ENCODE measurements at regions not wholly inside any gene's neighbourhood (a gene's known extent, or its start where the extent isn't known, plus 50 kb on each side); places are given as distances from the start of the nearest gene placed in this dataset.

GRCh38 chr6:4677011-4677750 lies 99.0 kb upstream of the CDYL start:
- no peaks in the 10 kb centered on the region for H3K4me1 ChIP-seq (ENCODE audit: control insufficient read depth, insufficient read depth, low read length, poor library complexity, severe bottlenecking)
- no peaks in the 10 kb centered on the region for H3K9me3 ChIP-seq (ENCODE audit: control insufficient read depth, low read length)
- no peaks in the 10 kb centered on the region for H3K36me3 ChIP-seq (ENCODE audit: control insufficient read depth, insufficient read depth, low read length)
- no peak overlapping the region for H3K27ac ChIP-seq (ENCODE audit: low read depth, low read length, severe bottlenecking)
- H3K4me3 ChIP-seq (ENCODE audit: extremely low read depth, insufficient read depth, low read length, poor library complexity, severe bottlenecking), result no peak overlapping the region
- WGBS, 2 experiments (ENCODE audit: insufficient coverage in 2 of 2), result 82 to 89% methylated on average over 7 of the region's 11 CpGs

- no peaks in the 10 kb centered on the region for H3K9me3 ChIP-seq (ENCODE audit: control insufficient read depth, low read length)
- H3K36me3 ChIP-seq (ENCODE audit: control insufficient read depth, insufficient read depth, low read length), result no peaks in the 10 kb centered on the region
- H3K4me1 ChIP-seq (ENCODE audit: control insufficient read depth, insufficient read depth, low read length, poor library complexity, severe bottlenecking), result no peaks in the 10 kb centered on the region
- H3K4me3 ChIP-seq (ENCODE audit: extremely low read depth, insufficient read depth, low read length, poor library complexity, severe bottlenecking), result no peak overlapping the region
- 83 to 93% methylated on average over 6 of the region's 9 CpGs for WGBS, 2 experiments (ENCODE audit: insufficient coverage in 2 of 2)
- no peak overlapping the region for H3K27ac ChIP-seq (ENCODE audit: low read depth, low read length, severe bottlenecking)
These were observed 100.2 kb upstream of the CDYL start for GRCh38 chr6:4676016-4676415.

- Histone ChIP-seq H3K36me3 (ENCODE audit: control insufficient read depth, insufficient read depth, low read length) (no peaks in the 10 kb centered on the region), H3K9me3 (ENCODE audit: control insufficient read depth, low read length) (no peaks in the 10 kb centered on the region), H3K27ac (ENCODE audit: low read depth, low read length, severe bottlenecking) (no peak overlapping the region), H3K4me1 (ENCODE audit: control insufficient read depth, insufficient read depth, low read length, poor library complexity, severe bottlenecking) (no peaks in the 10 kb centered on the region), H3K4me3 (ENCODE audit: extremely low read depth, insufficient read depth, low read length, poor library complexity, severe bottlenecking) (no peak overlapping the region)
- WGBS, 2 experiments (ENCODE audit: insufficient coverage in 2 of 2), result 72 to 88% methylated on average over 5 to 6 of the region's 6 CpGs
These were observed 101.1 kb upstream of the CDYL start for GRCh38 chr6:4675121-4675520.

GRCh38 chr6:4673861-4674260 lies 102.3 kb upstream of the CDYL start:
- Histone ChIP-seq H3K36me3 (ENCODE audit: control insufficient read depth, insufficient read depth, low read length) (no peaks in the 10 kb centered on the region), H3K4me1 (ENCODE audit: control insufficient read depth, insufficient read depth, low read length, poor library complexity, severe bottlenecking) (no peaks in the 10 kb centered on the region), H3K4me3 (ENCODE audit: extremely low read depth, insufficient read depth, low read length, poor library complexity, severe bottlenecking) (no peak overlapping the region), H3K9me3 (ENCODE audit: control insufficient read depth, low read length) (no peaks in the 10 kb centered on the region), H3K27ac (ENCODE audit: low read depth, low read length, severe bottlenecking) (no peak overlapping the region)
- 77 to 80% methylated on average over 3 of the region's 3 CpGs for WGBS, 2 experiments (ENCODE audit: insufficient coverage in 2 of 2)

- H3K27ac ChIP-seq (ENCODE audit: low read depth, low read length, severe bottlenecking), result no peak overlapping the region
- WGBS, 2 experiments (ENCODE audit: insufficient coverage in 2 of 2), result 82 to 86% methylated on average over 1 to 2 of the region's 3 CpGs
- H3K4me3 ChIP-seq (ENCODE audit: extremely low read depth, insufficient read depth, low read length, poor library complexity, severe bottlenecking), result no peak overlapping the region
These were observed 103.4 kb upstream of the CDYL start for GRCh38 chr6:4672772-4673171.

GRCh38 chr6:4671587-4672115 lies 104.6 kb upstream of the CDYL start:
- Histone ChIP-seq H3K36me3 (ENCODE audit: control insufficient read depth, insufficient read depth, low read length) (no peaks in the 10 kb centered on the region), H3K4me3 (ENCODE audit: extremely low read depth, insufficient read depth, low read length, poor library complexity, severe bottlenecking) (no peak overlapping the region), H3K27ac (ENCODE audit: low read depth, low read length, severe bottlenecking) (no peak overlapping the region), H3K4me1 (ENCODE audit: control insufficient read depth, insufficient read depth, low read length, poor library complexity, severe bottlenecking) (no peaks in the 10 kb centered on the region), H3K9me3 (ENCODE audit: control insufficient read depth, low read length) (no peaks in the 10 kb centered on the region)
- 89 to 96% methylated on average over 9 of the region's 13 CpGs for WGBS, 2 experiments (ENCODE audit: insufficient coverage in 2 of 2)

More at GRCh38 chr6:4672772-4673171, 103.4 kb upstream of the CDYL start:
- H3K9me3 ChIP-seq (ENCODE audit: control insufficient read depth, low read length), result no peaks in the 10 kb centered on the region
- H3K4me1 ChIP-seq (ENCODE audit: control insufficient read depth, insufficient read depth, low read length, poor library complexity, severe bottlenecking), result no peaks in the 10 kb centered on the region
- no peaks in the 10 kb centered on the region for H3K36me3 ChIP-seq (ENCODE audit: control insufficient read depth, insufficient read depth, low read length)

GRCh38 chr6:4670824-4671409 lies 105.3 kb upstream of the CDYL start:
- H3K27ac ChIP-seq (ENCODE audit: low read depth, low read length, severe bottlenecking), result no peak overlapping the region
- no peaks in the 10 kb centered on the region for H3K4me1 ChIP-seq (ENCODE audit: control insufficient read depth, insufficient read depth, low read length, poor library complexity, severe bottlenecking)
- 70% methylated on average over 2 of the region's 2 CpGs; no CpG with 5 or more reads in 1 of the 2 experiments for WGBS, 2 experiments (ENCODE audit: insufficient coverage in 2 of 2)
- H3K4me3 ChIP-seq (ENCODE audit: extremely low read depth, insufficient read depth, low read length, poor library complexity, severe bottlenecking), result no peak overlapping the region
- no peaks in the 10 kb centered on the region for H3K36me3 ChIP-seq (ENCODE audit: control insufficient read depth, insufficient read depth, low read length)
- no peaks in the 10 kb centered on the region for H3K9me3 ChIP-seq (ENCODE audit: control insufficient read depth, low read length)

- 86 to 98% methylated on average over 6 of the region's 10 CpGs for WGBS, 2 experiments (ENCODE audit: insufficient coverage in 2 of 2)
These were observed 105.9 kb upstream of the CDYL start for GRCh38 chr6:4670290-4670689.

GRCh38 chr6:4668271-4669179 lies 107.7 kb upstream of the CDYL start:
- 79 to 86% methylated on average over 9 to 10 of the region's 10 CpGs for WGBS, 2 experiments (ENCODE audit: insufficient coverage in 2 of 2)
- H3K4me3 ChIP-seq (ENCODE audit: extremely low read depth, insufficient read depth, low read length, poor library complexity, severe bottlenecking), result no peak overlapping the region
- H3K36me3 ChIP-seq (ENCODE audit: control insufficient read depth, insufficient read depth, low read length), result no peaks in the 10 kb centered on the region
- peaks cover 5% of the 10 kb centered on the region for H3K4me1 ChIP-seq (ENCODE audit: control insufficient read depth, insufficient read depth, low read length, poor library complexity, severe bottlenecking)
- no peaks in the 10 kb centered on the region for H3K9me3 ChIP-seq (ENCODE audit: control insufficient read depth, low read length)
- no peak overlapping the region for H3K27ac ChIP-seq (ENCODE audit: low read depth, low read length, severe bottlenecking)

More at GRCh38 chr6:4670290-4670689, 105.9 kb upstream of the CDYL start:
- H3K27ac ChIP-seq (ENCODE audit: low read depth, low read length, severe bottlenecking), result no peak overlapping the region
- no peaks in the 10 kb centered on the region for H3K4me1 ChIP-seq (ENCODE audit: control insufficient read depth, insufficient read depth, low read length, poor library complexity, severe bottlenecking)
- no peaks in the 10 kb centered on the region for H3K9me3 ChIP-seq (ENCODE audit: control insufficient read depth, low read length)
- no peak overlapping the region for H3K4me3 ChIP-seq (ENCODE audit: extremely low read depth, insufficient read depth, low read length, poor library complexity, severe bottlenecking)
- no peaks in the 10 kb centered on the region for H3K36me3 ChIP-seq (ENCODE audit: control insufficient read depth, insufficient read depth, low read length)

GRCh38 chr6:4667591-4667990 lies 108.6 kb upstream of the CDYL start:
- H3K4me3 ChIP-seq (ENCODE audit: extremely low read depth, insufficient read depth, low read length, poor library complexity, severe bottlenecking), result no peak overlapping the region
- no peak overlapping the region for H3K27ac ChIP-seq (ENCODE audit: low read depth, low read length, severe bottlenecking)
- WGBS, 2 experiments (ENCODE audit: insufficient coverage in 2 of 2), result 92 to 100% methylated on average over 1 to 2 of the region's 2 CpGs
- H3K4me1 ChIP-seq (ENCODE audit: control insufficient read depth, insufficient read depth, low read length, poor library complexity, severe bottlenecking), result peaks cover 8% of the 10 kb centered on the region
- H3K36me3 ChIP-seq (ENCODE audit: control insufficient read depth, insufficient read depth, low read length), result no peaks in the 10 kb centered on the region
- no peaks in the 10 kb centered on the region for H3K9me3 ChIP-seq (ENCODE audit: control insufficient read depth, low read length)
